ENCODE measurements at regions not wholly inside any gene's neighbourhood (a gene's known extent, or its start where the extent isn't known, plus 50 kb on each side); places are given as distances from the start of the nearest gene placed in this dataset.
A peak's percentile ranks its signal among the peaks of the same experiment; 100 is the strongest.

DNA sequence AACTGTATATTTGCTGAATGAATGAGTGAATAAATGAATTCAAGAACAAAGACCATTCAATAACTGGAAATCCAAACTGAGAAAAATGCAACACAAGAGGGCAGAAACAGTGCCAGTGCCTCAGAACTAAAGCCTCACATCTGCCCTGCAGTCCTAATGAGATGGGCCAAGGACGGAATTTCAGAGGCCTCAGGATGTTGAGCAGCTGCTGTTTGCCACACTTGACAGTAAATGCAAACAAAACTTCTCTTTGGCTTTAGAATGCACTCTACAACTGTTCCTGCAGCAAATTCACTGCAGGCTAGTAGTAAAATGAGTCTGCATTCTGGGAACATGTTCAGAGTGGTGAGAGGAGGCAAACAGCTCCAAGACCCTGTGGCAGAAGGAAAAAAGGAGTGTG, 177.6 kb upstream of the LRFN2 start (continued):
- TF ChIP-seq DIDO1 (tag; IDR thresholded peaks at IDR 0.05; ENCODE audit: low read depth), result no peak
- TF ChIP-seq MCM3 (IDR thresholded peaks at IDR 0.05), result no peak
- no peak for TF ChIP-seq U2AF2 (optimal IDR thresholded peaks at IDR 0.05; ENCODE audit: low read depth, low read length)
- no peak for TF ChIP-seq KDM4B (IDR thresholded peaks at IDR 0.05; ENCODE audit: borderline replicate concordance in 2 of 2, low read depth in 1 of 2)
- TF ChIP-seq, protein P1, sequence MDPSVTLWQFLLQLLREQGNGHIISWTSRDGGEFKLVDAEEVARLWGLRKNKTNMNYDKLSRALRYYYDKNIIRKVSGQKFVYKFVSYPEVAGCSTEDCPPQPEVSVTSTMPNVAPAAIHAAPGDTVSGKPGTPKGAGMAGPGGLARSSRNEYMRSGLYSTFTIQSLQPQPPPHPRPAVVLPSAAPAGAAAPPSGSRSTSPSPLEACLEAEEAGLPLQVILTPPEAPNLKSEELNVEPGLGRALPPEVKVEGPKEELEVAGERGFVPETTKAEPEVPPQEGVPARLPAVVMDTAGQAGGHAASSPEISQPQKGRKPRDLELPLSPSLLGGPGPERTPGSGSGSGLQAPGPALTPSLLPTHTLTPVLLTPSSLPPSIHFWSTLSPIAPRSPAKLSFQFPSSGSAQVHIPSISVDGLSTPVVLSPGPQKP (CRISPR knock-in tag; IDR thresholded peaks at IDR 0.05), result no peak
- no peak for TF ChIP-seq FOXM1 (IDR thresholded peaks at IDR 0.05; ENCODE audit: low read depth)
- no peak for TF ChIP-seq FOXM1 (CRISPR knock-in tag; IDR thresholded peaks at IDR 0.05; ENCODE audit: low read depth)

DNA sequence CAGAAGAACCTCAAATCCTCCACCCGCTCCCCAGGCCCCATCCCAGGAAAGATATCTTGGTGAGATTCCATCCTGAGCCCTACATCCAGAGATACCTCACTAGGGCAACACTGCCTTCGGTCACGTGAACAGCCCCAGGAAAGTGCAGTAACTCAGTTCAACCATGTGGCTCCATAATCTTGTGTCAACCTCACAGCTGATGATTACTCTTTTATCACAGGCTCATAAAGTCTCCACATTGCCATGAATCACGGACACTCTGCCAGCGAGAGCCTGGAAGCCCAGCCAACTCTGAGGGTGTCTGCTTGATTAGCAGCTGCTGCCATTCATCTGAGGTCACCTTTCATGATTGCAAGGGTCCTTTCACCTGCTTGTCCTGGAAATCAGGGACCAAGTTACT, 175.8 kb upstream of the LRFN2 start:
- Histone ChIP-seq H3K27me3 (ENCODE audit: control insufficient read depth in 2 of 2, insufficient read depth in 2 of 2, low read length in 2 of 2) (peaks cover 5 to 24% of the 10 kb centered on the region in 2 experiments), H2AFZ (ENCODE audit: low read depth, low read length) (no peak overlapping the region), H3K4me2 (ENCODE audit: insufficient read depth, low read length) (no peak overlapping the region), H3K27ac (ENCODE audit: extremely low read depth, low read depth, low read length) (no peak overlapping the region), H3K9me1 (ENCODE audit: control insufficient read depth, insufficient read depth, low read length) (no peaks in the 10 kb centered on the region), H4K20me1 (replicated peaks; ENCODE audit: control insufficient read depth, insufficient read depth, low read length) (no peaks in the 10 kb centered on the region), H3K9ac (ENCODE audit: insufficient read depth in 1 of 2, low read depth in 2 of 2, low read length in 2 of 2) (no peak overlapping the region), H3K4me3 (no peak overlapping the region), H3K9me3 (replicated peaks; ENCODE audit: control insufficient read depth, insufficient read depth, low read depth, low read length) (no peaks in the 10 kb centered on the region), H3K4me1 (replicated peaks in 1 of 2; ENCODE audit: control insufficient read depth in 2 of 2, insufficient read depth in 2 of 2, low read length in 2 of 2) (no peaks in the 10 kb centered on the region), H3K79me2 (ENCODE audit: control insufficient read depth, insufficient read depth, low read length) (no peaks in the 10 kb centered on the region), H3K36me3 (ENCODE audit: control insufficient read depth, insufficient read depth, low read length) (no peaks in the 10 kb centered on the region)
- BruUV-seq (replicated peaks), result no TSS peak
- in situ Hi-C loops (cut with MboI) (no loop called here), intact Hi-C loops (cut with micrococcal nuclease) (no loop called here)
- ChIA-PET CTCF (ENCODE audit: low intra/inter-chr PET ratio) (no interaction called here), POLR2A (interaction anchor here (0.6 kb wide), 1 partner anchor 12 kb away, joined by 3 read pairs; no protein-coding TSS in a partner anchor)
- ATAC-seq, result 0 out of 3 replicates have a peak, but pooled peaks have one; percentile 36
- no peak for DNase-seq (ENCODE audit: extremely low read depth in 1 of 4, low spot score in 3 of 4)
- FAIRE-seq, result no peak
- WGBS (ENCODE audit: insufficient coverage, low coverage, missing lambda C conversion rate), result 2% methylated on average over 5 of the region's 5 CpGs
- TF ChIP-seq, protein P2, sequence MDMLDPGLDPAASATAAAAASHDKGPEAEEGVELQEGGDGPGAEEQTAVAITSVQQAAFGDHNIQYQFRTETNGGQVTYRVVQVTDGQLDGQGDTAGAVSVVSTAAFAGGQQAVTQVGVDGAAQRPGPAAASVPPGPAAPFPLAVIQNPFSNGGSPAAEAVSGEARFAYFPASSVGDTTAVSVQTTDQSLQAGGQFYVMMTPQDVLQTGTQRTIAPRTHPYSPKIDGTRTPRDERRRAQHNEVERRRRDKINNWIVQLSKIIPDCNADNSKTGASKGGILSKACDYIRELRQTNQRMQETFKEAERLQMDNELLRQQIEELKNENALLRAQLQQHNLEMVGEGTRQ (CRISPR knock-in tag; IDR thresholded peaks at IDR 0.05), result peak; percentile 46
- TF ChIP-seq, protein P3, sequence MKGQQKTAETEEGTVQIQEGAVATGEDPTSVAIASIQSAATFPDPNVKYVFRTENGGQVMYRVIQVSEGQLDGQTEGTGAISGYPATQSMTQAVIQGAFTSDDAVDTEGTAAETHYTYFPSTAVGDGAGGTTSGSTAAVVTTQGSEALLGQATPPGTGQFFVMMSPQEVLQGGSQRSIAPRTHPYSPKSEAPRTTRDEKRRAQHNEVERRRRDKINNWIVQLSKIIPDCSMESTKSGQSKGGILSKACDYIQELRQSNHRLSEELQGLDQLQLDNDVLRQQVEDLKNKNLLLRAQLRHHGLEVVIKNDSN (CRISPR knock-in tag; IDR thresholded peaks at IDR 0.05), result peak; percentile 15; the same call in 1 of the 2 replicates
- no peak for TF ChIP-seq ILF3 (IDR thresholded peaks at IDR 0.05; ENCODE audit: borderline replicate concordance)
